ENCODE measurements at regions not wholly inside any gene's neighbourhood (a gene's known extent, or its start where the extent isn't known, plus 50 kb on each side); places are given as distances from the start of the nearest gene placed in this dataset.

DNA sequence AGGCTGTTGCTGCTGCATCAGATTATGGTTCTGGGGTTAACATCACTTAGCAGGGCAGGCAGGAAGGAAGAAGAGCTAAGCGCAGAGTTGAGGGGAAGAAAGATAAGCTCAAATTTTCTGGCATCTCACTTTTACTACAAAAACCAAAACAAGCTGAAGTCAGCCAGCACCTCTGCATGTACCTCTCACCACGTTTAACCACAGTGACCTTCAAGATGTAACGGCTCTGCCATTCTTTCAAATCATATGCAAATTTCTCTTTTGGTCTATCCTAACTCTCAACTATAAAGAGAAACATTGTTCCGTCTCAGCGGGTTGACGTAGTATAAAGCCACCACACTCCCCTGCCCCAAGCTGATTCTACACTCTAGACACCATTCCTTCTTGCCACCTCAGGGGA lies 154.4 kb downstream of the OMA1 start:
- TF ChIP-seq CTCF (IDR thresholded peaks at IDR 0.05) (no peak), EZH2 (IDR thresholded peaks at IDR 0.05; ENCODE audit: borderline replicate concordance, insufficient read depth, low read depth, low read length, poor library complexity, severe bottlenecking) (no peak)
